ENCODE measurements at regions not wholly inside any gene's neighbourhood (a gene's known extent, or its start where the extent isn't known, plus 50 kb on each side); places are given as distances from the start of the nearest gene placed in this dataset.
A peak's percentile ranks its signal among the peaks of the same experiment; 100 is the strongest.
"Not testable (repeated sequence)": the region's sequence is repeated elsewhere in the genome, so short reads cannot be mapped to it uniquely, and the experiment has no call there.

DNA sequence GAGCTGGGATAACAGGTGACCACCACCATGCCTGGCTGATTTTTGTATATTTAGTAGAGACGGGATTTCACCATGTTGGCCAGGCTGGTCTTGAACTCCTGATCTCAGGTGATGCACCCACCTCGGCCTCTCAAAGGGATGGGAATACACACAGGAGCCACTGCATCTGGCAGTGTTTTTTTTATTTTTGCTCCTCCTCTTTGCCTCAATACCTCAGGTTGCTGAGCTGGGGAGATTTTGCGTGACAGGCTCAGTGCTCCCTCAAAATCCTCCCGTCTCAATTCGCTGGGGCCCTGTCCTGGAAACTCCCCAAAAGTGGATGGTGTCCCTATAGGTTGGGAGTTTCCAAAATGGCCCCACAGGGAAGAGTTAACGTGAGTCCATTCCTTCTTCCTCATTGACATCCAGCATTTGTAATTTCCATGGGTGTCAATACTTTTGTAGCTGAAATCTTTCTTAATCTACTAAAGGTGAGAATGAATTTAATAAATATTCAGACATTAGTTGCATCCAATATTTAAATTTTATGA is 71.8 kb downstream of the GGTLC2 start:
- DNase-seq (ENCODE audit: low read depth in 2 of 2): no peak

DNA sequence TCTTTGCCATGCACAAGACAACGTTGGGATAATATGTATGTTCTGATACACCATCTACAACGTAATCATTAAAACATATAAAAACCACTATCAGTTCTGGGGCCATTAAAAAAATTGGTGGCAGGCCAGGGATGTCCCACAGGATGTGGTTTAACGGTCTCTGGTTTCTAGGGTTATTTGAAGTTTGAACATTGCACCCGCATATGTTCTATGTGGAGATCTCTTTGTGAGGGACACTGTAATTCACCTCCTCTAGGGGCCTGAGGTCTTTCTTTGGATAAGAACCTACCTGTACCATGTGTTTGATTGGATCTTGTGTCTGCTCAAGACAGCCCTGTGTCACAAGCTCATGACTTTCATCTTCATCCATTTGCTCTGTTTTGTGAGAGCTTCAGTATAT is 73.2 kb downstream of the GGTLC2 start:
- DNase-seq (ENCODE audit: low read depth in 2 of 2): no peak

DNA sequence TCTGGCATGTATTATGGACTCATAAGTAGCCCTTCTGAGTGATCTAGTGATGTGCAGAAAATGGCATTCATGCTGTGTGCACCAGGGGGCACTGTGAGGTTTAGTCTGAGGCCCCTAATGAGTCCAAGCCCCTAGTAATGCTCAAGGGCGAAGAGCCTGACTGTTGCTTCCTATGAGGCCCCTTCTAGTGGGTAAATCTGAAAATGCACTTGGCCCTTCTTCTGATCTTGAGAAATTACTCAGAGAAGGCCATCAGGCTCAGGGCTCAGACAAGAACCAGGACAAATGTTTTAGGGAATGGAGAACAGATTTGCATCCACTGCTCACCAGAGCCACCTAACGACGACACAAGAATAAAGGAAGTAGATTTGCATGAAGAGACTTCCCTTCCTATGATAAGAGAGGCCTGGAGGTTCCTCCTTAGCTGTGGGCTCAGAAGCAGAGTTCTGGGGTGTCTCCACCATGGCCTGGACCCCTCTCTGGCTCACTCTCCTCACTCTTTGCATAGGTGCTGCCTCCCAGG is 75.8 kb downstream of the GGTLC2 start:
- DNase-seq (ENCODE audit: low read depth in 2 of 2): peak in 1 of 2 donors; percentile 17

DNA sequence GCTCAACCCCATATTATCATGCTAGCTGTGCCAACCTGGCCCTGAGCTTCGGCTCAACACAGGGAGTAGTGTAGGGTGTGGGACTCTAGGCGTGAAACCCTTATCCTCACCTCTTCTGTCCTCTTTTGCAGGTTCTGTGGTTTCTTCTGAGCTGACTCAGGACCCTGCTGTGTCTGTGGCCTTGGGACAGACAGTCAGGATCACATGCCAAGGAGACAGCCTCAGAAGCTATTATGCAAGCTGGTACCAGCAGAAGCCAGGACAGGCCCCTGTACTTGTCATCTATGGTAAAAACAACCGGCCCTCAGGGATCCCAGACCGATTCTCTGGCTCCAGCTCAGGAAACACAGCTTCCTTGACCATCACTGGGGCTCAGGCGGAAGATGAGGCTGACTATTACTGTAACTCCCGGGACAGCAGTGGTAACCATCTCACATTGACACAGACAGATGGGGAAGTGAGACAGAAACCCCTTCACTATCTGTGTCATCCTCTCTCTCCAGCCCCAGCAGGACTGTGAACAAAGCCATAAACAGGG is 76.4 kb downstream of the GGTLC2 start:
- DNase-seq (ENCODE audit: low read depth in 2 of 2): no peak

DNA sequence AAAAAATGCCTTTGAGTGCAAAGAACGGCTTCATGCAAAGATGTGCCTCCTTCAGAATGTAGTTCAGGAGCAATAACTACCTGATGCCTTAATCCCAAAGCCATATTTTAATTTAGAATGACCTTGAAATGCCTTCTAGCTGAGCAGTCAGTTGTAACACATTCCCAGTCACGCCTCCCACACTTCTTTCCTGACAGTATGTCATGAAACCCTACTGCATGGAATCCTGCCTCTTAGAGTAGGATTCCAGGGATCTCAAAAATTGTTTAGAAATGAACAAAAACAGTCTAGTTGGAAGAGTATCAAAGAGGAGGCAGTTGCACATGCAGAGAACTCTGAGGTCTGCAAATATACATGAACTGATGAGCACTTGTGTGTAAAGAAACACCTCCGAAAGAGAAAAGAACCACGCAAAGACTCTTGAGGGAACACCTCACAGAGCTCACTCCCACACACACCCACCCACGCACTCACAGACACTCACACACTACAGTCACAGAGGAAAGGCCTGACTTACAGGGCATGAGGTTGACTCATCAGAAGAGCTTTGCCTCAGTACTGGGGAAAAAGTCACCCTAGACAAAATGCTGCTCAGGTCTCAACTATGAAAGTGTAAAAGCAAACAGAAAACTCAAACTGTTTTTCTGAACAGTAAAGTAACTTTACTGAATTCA is 77.4 kb downstream of the GGTLC2 start:
- DNase-seq (ENCODE audit: low read depth in 2 of 2): peak; percentile 67 to 81

DNA sequence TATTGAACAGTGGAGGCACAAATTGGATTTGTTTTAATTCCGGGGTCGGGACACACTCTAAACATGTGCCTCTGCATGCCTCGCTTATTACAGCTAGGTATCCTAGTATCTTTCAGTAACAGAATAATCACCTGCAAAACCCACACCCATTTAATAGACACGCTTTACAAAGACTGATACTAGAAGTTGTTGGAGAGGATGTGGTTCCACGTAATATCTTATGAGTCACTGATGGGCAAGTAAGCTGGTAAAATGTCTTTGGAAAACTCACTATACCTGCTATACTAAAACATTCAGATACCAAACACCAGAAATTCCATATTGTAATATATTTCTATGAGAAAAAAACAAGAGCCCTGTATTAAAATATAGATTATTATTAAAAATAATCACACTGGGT is 84.0 kb downstream of the GGTLC2 start:
- DNase-seq (ENCODE audit: low read depth in 2 of 2): no peak

DNA sequence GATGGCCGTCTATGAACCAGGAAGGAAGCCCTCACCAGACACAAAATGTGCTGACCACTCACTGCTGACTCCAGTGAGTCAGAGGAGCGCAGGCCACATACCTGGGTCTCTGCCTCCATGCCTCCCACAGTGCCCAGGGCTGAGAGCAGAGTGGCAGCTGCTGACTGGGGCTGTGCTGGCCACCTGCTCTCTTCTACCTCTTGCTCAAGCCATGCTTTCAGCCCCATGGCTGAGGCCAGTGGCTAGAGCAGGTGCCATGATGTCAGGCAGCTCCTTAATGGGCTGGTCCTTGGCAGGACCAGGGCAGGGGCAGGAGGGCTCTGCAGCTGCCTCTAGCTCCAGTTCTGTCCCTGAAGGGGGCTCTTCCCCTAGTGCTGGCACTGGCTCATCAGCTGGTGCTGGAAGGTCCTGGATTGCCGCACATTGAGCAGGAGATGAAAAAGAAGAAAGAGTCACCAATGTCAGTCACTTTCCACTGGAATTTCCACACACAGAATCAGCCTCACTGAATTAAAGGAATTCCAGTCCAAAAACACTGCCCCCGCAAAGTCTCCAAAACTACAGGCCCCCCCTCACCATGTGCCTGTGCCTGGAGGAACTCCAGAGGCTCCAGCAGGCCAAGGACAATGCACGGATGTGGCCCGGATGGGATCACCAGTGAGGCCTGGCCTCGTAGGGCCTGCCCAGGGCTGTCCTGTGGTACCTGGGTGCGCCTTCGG is 86.4 kb downstream of the GGTLC2 start:
- no peak for DNase-seq (ENCODE audit: low read depth in 2 of 2)

DNA sequence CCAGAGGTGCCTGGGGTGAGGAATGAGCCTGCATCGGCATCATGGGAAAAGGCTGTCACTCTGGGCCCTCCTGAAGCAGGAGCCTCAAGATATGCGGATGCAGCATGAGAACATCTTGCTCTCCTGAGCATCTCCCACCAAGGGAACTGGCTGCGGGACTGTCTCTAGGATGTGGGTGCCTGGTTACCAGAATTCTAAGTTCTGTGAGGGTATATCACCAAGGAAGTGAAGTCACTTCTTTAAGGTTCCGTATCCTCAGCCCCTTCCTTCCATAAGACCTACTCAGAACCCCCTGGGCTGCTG is 86.9 kb downstream of the GGTLC2 start:
- DNase-seq (ENCODE audit: low read depth in 2 of 2): no peak

DNA sequence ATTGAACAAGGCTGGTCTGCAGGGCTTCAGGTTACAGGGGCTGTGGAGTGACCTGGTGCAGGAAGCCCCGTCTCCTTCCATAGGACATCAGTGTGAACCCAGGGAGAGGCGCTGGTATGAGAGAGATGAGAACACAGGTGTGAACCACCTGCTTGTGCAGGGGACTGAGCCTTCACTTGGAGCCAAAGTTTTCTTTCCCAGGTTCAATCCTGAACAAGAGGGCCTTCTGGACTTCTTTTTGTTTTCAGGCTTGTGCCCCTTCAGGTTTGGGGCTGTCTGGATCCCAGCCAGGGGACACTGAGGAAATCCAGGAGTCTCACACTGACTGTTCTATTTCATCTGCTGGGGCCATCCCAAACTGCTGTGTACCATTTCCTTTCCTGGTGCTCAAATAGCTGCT is 88.6 kb downstream of the GGTLC2 start:
- DNase-seq (ENCODE audit: low read depth in 2 of 2): not testable (repeated sequence)

DNA sequence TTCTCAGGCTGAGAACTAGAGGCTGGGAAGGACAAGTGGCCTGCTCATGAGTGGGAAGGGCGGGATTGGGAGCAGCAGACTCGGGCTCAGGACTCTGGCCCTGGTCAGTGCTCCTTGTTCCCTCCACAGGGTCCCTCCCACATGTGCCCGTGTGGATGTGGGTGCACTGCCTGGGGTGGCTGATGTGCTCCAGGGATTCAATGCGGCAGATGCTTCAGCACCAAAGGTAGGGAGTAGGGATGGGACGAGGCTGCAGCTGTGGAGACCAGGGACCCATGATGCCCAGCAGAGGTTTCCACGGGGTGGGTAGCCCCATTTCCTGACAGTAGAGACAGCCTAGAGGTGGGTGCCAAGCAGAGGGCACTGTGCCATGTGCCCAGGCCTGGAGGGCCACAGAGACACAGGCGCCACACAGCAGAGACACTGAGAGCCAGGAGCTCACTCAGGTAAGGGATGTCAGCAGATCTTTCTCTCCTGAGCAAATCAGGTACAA is 89.5 kb downstream of the GGTLC2 start:
- DNase-seq (ENCODE audit: low read depth in 2 of 2): no peak

DNA sequence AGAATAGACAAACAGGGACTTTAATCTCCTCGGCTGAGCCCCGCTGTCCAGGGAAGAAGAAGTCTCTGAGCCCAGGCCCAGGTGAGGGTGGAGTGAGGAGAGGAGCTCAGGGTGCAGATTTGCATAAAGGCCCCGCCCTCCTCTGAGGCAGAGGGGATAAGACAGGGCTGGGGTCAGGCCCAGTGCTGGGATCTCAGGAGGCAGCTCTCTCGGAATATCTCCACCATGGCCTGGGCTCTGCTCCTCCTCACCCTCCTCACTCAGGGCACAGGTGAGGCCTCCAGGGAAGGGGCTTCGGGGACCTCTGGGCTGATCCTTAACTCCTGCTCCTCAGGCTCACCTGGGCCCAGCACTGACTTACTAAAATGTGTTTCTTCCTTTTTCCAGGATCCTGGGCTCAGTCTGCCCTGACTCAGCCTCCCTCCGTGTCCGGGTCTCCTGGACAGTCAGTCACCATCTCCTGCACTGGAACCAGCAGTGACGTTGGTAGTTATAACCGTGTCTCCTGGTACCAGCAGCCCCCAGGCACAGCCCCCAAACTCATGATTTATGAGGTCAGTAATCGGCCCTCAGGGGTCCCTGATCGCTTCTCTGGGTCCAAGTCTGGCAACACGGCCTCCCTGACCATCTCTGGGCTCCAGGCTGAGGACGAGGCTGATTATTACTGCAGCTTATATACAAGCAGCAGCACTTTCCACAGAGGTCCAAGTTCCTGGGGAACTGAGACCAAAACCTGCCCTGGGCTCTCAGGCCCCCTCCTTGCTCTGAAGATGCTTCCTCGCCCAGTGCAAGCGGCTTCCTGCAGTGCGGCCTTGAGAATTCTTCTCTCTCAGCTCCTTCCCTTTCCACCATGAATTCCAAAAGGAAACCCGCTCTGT is 90.2 kb downstream of the GGTLC2 start:
- not testable (repeated sequence) for DNase-seq (ENCODE audit: low read depth in 2 of 2)

DNA sequence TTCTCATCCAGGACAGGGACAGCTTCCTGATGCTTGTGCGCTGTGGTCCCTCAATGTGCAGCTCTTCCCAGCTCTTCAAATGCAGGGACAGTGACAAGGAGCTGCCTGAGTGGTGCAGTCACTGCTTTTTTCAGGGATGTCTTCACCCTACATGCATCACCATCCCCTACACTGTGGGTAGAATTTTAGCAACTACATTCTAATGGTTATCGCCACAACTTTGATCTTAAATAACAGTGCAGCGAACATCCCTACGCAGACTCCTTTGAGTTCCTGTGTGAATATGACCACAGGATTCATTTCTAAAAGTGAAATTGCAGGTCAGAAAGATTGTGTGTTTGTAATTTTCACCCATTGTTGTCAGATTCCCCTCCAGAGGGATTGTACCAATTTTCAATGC is 90.9 kb downstream of the GGTLC2 start:
- not testable (repeated sequence) for DNase-seq (ENCODE audit: low read depth in 2 of 2)

DNA sequence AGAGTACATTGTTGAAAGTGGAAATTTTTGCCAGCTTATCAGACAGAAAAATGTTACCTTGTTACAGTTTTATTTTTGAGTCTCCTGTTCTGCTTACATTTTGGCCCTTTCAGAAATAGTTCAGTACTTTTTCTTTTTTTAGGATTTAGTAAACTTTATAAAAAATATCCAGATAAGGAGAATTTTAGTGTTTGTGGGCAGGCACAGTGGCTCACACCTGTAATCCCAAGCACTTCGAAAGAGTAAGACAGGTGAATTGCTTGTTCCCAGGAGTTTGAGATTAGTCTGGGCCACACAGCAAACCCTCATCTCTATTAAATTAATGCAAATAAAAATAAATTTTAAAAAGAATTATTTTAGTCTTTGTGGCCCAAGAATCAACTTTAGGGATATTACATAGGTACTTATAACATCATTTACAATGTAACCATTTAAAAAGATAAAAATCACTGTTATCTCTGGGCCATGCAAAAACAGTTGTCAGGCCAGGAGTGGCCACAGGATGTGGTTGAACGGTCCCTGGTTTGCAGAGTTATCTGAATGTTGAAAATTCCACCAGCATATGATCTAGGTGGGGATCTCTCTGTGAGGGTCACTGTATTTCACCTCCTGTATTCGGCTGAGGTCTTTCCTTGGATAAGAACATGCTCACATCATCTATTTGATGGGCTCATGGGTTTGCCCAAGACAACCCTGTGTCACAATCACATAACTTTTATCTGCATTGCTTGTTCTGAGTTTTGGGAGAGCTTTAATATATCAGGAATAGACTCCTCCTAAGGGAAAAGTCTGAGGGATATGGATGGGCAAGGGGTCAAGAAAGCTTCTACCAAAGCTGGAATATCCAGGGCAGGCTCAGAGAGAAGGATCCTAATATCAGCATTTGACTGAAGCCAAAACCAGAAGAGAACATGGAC is 91.5 kb downstream of the GGTLC2 start:
- DNase-seq (ENCODE audit: low read depth in 2 of 2): no peak

DNA sequence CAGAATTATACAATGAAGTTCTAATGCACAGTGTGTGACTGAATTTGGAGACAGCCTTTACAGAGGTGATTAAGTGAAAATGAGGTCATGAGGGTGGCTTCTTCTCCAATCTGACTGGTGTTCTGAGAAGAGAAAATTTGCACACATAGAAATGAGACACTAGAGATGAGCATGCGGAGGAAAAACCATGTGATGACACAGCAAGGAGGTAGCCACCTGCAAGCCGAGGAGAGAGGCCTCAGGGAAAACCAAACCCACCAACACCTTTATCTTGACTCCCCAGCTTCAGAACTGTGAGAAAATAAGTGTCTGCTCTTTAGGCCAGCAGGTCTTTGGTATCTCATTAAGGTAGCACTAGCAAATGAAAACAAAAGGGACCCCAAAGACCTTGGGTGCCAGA is 93.2 kb downstream of the GGTLC2 start:
- no peak for DNase-seq (ENCODE audit: low read depth in 2 of 2)

DNA sequence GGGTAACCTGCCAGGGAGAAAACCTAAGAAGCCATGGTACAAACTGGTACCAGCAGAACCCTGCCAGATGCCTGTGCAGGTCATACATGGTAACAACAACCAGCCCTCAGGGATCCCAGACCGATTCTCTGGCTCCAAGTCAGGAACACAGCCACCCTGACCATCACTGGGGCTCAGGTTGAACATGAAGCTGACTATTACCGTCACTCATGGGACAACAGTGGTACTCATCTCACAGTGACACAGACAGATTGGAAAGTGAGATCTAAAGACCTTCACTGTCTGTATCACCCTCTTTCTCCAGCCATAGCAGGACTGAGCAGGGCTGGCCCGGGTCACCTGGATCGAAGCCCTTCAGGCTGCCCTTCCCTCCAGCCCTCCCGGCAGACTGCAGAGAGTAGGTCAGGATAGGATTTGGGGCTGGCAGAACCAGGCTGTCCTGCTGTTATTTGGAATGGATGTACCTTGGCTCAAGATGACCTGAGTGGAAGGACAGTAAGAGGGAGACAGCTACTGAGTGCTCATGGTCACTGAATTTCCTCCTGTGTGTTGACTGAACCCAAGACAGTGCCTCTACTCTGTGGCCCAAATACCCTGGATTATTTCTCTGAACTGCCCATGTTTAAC is 94.7 kb downstream of the GGTLC2 start:
- DNase-seq (ENCODE audit: low read depth in 2 of 2): no peak

DNA sequence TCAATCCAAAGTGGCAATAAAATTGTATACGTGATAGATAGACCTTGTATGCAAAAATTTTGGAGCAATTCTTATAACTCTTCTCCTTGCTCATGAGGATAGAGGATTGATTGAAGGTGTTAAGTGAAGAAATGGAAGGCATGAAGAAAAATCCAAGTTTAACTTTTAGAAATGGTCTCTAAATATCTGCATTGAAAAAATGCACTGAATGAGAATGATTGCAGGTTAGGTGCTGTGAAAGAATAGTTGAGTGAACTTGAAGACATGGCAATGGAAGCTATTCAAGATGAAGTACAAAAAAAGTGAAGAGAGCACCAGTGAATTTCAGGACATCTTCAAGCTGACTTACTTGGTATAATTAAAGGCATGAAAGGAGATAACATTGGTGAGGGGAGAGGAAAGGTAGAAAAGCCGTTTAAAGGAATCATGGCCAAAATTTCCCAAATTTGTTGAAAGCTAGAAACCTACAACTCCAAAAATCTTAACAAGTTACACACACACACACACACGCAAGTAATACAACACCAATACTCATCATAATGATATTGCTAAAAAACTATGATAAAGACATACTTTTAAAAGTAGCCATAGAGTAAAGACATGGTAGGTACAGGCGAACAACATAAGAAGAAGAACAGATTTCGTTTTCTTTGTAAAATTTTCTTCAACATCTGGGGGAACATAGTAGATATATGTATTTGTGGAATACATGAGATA is 96.3 kb downstream of the GGTLC2 start:
- no peak for DNase-seq (ENCODE audit: low read depth in 2 of 2)

DNA sequence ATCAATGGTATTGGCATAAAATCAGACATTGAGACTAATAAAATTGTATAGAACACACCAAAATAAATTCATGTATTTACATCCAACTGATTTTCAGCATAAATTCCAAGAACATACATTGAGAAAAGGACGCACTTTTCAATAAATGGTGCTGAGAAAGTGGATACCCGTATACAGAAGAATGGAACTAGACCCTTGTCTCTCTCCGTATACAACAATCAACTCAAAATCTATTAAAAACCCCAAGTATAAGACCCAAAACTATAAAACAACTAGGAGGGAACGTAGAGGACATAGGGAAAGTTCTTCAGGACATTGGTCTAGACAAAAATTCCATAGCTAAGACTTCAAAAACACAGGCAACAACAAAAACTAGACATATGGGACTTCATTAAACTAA is 97.4 kb downstream of the GGTLC2 start:
- DNase-seq (ENCODE audit: low read depth in 2 of 2): no peak

DNA sequence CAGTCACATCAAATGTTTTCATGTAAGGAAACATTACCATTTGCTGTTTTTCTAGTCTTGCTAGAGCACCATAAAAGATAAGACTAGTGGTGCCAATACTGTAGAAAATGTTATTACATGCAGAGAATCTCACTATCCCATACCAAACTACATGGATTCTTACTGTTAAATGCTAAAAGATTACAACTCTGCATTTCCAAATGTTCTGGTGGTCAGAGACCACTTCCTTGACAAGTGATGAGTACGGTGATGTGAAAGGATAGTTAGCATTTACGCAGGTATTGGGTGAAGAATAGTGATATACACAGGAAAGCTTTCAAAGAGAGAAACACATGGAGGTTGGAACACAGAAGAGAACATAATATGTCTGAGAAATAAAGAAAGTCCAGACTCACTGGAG is 98.2 kb downstream of the GGTLC2 start:
- no peak for DNase-seq (ENCODE audit: low read depth in 2 of 2)

DNA sequence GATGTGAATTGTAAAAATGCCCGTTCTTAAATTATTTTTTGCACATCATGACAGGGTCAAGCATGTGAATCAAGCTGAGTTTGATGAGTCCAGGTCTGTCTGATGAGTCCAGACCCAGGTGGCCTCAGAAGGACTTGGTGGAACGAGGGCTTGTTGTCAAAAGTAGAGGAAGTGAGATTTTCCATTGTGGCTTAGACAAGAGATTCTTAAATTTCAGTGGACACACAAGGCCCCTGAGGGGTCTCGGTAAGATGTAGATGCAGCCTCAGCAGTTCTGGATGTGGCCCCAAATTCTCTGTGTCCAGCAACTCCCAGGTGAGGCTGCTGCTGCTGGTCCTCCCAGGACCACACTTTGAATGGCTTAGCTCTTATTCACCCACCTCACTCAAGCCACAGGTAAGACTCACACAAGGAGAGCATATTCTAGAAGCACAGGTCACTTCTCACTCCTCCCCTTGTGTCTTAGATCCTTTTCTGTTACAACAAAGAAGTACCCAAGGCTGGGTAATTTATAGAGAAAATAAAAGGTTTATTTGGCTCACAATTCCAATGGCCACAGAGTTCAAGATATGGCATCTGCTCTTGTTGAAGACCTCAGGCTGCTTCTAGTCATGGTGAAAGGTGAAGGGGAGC is 98.8 kb downstream of the GGTLC2 start:
- no peak for DNase-seq (ENCODE audit: low read depth in 2 of 2)
